SK-N-SH treated with all-trans-retinoic acid at 6 μM for 48 hours (cell line): ENCODE measurements at regions not wholly inside any gene's neighbourhood (a gene's known extent, or its start where the extent isn't known, plus 50 kb on each side); places are given as distances from the start of the nearest gene placed in this dataset.
"Not testable (repeated sequence)": the region's sequence is repeated elsewhere in the genome, so short reads cannot be mapped to it uniquely, and the experiment has no call there.

Experiments
- ARNTL ChIP-seq: fragments of 450-650 bp; formaldehyde crosslinking; IDR thresholded peaks from 2 replicates; pipeline ENCODE4 v1.5.0; 2020; ENCODE audit warnings: low read depth, mild to moderate bottlenecking, moderate library complexity, borderline replicate concordance
- CSDC2 ChIP-seq: fragments of 250-450 bp; sonication (Bioruptor Pico); IDR thresholded peaks from 2 replicates; pipeline ENCODE4 v1.5.0; 2020; ENCODE audit warnings: mild to moderate bottlenecking, moderate library complexity
- CSRNP3 ChIP-seq: fragments of 250-450 bp; sonication (Bioruptor Pico); IDR thresholded peaks from 2 replicates; pipeline ENCODE4 v1.5.1; 2021; ENCODE audit warnings: mild to moderate bottlenecking, moderate library complexity
- ESRRG ChIP-seq: fragments of 250-450 bp; sonication (Bioruptor Pico); IDR thresholded peaks from 2 replicates; pipeline ENCODE4 v1.6.1; 2021; ENCODE audit warnings: mild to moderate bottlenecking
- GLIS3 ChIP-seq: fragments of 250-450 bp; sonication (Bioruptor Pico); IDR thresholded peaks from 2 replicates; pipeline ENCODE4 v1.5.0; 2020; ENCODE audit warnings: mild to moderate bottlenecking, moderate library complexity
- ISL1 ChIP-seq: fragments of 250-450 bp; sonication (Bioruptor Pico); IDR thresholded peaks from 2 replicates; pipeline ENCODE4 v2.1.2; 2022; ENCODE audit warnings: mild to moderate bottlenecking, moderate library complexity
- OSR1 ChIP-seq: fragments of 250-450 bp; sonication (Bioruptor Pico); IDR thresholded peaks from 2 replicates; pipeline ENCODE4 v1.8.0; 2022; ENCODE audit warnings: moderate library complexity, mild to moderate bottlenecking, inconsistent platforms
- RARB ChIP-seq: fragments of 250-450 bp; sonication (Bioruptor Pico); IDR thresholded peaks from 2 replicates; pipeline ENCODE4 v1.8.0; 2021; ENCODE audit warnings: mild to moderate bottlenecking, moderate library complexity
- TCF4 ChIP-seq: fragments of 250-450 bp; sonication (Bioruptor Pico); IDR thresholded peaks from 2 replicates; pipeline ENCODE4 v1.8.0; 2021; ENCODE audit warnings: mild to moderate bottlenecking, moderate library complexity, borderline replicate concordance
- TSHZ2 ChIP-seq: fragments of 250-450 bp; sonication (Bioruptor Pico); IDR thresholded peaks from 2 replicates; pipeline ENCODE4 v1.5.0; 2020; ENCODE audit warnings: mild to moderate bottlenecking, moderate library complexity
- ZC3H10 ChIP-seq: fragments of 250-450 bp; sonication (Bioruptor Pico); IDR thresholded peaks from 2 replicates; pipeline ENCODE4 v1.5.1; 2021; ENCODE audit warnings: mild to moderate bottlenecking, moderate library complexity
- TF ChIP-seq, protein P1 (sequence below): fragments of 250-450 bp; sonication (Bioruptor Pico); IDR thresholded peaks from 2 replicates; pipeline ENCODE4 v1.5.1; 2020; ENCODE audit warnings: low read depth, mild to moderate bottlenecking, moderate library complexity
- TF ChIP-seq, protein P2 (sequence below): fragments of 250-450 bp; sonication (Bioruptor Pico); IDR thresholded peaks from 2 replicates; pipeline ENCODE4 v1.8.0; 2020; ENCODE audit warnings: mild to moderate bottlenecking, moderate library complexity, borderline replicate concordance

DNA sequence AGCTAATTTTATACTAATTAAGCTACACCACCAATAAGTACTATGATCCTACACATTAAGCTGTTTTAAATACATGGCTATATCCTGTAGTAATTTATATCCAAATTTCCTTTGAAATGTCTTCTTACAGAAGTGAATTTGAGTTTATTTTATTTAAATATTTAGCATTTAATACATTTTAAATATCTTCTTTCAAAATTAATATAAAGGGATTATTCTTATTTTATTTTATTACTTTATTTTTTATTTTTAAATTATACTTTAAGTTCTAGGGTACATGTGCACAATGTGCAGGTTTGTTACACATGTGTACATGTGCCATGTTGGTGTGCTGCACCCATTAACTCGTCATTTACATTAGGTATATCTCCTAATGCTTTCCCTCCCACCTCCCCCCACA is 310.9 kb upstream of the IZUMO3 start:
- not testable (repeated sequence) for TF ChIP-seq RARB (CRISPR knock-in tag); ESRRG (CRISPR knock-in tag); ZC3H10 (CRISPR knock-in tag); TCF4 (CRISPR knock-in tag); GLIS3 (CRISPR knock-in tag); ARNTL (CRISPR knock-in tag); TSHZ2 (CRISPR knock-in tag); ISL1; CSDC2 (CRISPR knock-in tag); CSRNP3 (CRISPR knock-in tag); OSR1 (CRISPR knock-in tag)
- TF ChIP-seq, protein P1, sequence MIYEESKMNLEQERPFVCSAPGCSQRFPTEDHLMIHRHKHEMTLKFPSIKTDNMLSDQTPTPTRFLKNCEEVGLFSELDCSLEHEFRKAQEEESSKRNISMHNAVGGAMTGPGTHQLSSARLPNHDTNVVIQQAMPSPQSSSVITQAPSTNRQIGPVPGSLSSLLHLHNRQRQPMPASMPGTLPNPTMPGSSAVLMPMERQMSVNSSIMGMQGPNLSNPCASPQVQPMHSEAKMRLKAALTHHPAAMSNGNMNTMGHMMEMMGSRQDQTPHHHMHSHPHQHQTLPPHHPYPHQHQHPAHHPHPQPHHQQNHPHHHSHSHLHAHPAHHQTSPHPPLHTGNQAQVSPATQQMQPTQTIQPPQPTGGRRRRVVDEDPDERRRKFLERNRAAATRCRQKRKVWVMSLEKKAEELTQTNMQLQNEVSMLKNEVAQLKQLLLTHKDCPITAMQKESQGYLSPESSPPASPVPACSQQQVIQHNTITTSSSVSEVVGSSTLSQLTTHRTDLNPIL (CRISPR knock-in tag): not testable (repeated sequence)
- TF ChIP-seq, protein P2, sequence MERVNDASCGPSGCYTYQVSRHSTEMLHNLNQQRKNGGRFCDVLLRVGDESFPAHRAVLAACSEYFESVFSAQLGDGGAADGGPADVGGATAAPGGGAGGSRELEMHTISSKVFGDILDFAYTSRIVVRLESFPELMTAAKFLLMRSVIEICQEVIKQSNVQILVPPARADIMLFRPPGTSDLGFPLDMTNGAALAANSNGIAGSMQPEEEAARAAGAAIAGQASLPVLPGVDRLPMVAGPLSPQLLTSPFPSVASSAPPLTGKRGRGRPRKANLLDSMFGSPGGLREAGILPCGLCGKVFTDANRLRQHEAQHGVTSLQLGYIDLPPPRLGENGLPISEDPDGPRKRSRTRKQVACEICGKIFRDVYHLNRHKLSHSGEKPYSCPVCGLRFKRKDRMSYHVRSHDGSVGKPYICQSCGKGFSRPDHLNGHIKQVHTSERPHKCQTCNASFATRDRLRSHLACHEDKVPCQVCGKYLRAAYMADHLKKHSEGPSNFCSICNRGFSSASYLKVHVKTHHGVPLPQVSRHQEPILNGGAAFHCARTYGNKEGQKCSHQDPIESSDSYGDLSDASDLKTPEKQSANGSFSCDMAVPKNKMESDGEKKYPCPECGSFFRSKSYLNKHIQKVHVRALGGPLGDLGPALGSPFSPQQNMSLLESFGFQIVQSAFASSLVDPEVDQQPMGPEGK: not testable (repeated sequence)
